AML-193 (cell line): ENCODE measurements at regions not wholly inside any gene's neighbourhood (a gene's known extent, or its start where the extent isn't known, plus 50 kb on each side); places are given as distances from the start of the nearest gene placed in this dataset.
"Not testable (repeated sequence)": the region's sequence is repeated elsewhere in the genome, so short reads cannot be mapped to it uniquely, and the experiment has no call there.

Experiments used
- DNase-seq, 2 experiments: peaks; one replicate each; lab custom pipeline; 2025; lab: John Stamatoyannopoulos, UW

GRCh38 chr6:63014290-63014689, 197.0 kb upstream of the FKBP1C start:
- DNase-seq, result no peak

DNA sequence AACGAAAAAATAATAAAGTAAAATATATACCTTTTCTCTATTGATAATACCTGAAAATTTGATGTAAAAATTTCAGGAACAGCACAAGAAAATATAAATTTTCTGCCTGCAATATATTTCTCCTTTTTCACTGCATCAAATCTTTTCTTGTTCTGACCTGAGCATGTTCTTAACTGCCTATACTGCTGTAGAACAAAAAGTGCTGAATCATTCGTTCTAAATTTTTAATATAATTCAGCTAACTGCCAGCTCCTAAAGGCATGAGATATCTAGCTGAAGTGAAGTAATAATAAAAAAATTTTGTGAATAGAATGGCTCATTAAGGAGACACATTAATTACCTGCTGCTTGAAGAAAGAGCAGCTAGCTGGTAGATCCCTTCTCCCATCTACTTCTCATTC, 188.6 kb upstream of the FKBP1C start:
- DNase-seq, result no peak

GRCh38 chr6:63023726-63024125, 187.5 kb upstream of the FKBP1C start:
- no peak for DNase-seq

- DNase-seq, result no peak
These were observed 162.1 kb upstream of the FKBP1C start for GRCh38 chr6:63049216-63049615.

DNA sequence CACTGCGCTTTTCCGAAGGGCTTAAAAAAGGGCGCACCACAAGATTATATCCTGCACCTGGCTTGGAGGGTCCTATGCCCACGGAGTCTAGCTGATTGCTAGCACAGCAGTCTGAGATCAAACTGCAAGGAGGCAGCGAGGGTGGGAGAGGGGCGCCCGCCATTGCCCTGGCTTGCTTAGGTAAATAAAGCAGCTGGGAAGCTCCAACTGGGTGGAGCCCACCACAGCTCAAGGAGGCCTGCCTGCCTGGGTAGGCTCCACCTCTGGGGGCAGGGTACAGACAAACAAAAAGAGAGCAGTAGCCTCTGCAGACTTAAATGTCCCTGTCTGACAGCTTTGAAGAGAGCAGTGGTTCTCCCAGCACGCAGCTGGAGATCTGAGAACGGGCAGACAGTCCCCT, 158.1 kb upstream of the FKBP1C start:
- DNase-seq, result not testable (repeated sequence)

DNA sequence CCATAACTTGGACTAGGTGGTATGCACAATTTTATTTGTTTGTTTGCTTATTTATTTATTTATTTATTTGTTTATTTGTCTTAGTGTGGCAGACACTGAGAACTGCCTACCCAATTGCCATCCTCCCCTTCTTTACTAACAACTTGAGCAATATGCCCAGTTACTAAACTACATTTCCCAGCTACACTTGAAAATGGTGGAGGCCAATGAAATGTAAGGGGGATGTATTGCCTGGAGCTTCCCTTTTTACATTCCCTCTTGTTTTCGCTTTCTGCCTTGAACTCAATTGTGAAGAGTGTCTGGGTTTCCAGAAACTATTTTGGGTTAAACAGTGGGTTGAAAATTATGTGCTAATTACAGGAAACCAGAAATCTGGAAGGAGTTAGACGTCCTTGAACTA, 152.7 kb upstream of the FKBP1C start:
- peak; percentile 64 to 76 for DNase-seq

GRCh38 chr6:63063631-63064271, 147.5 kb upstream of the FKBP1C start:
- no peak for DNase-seq

DNA sequence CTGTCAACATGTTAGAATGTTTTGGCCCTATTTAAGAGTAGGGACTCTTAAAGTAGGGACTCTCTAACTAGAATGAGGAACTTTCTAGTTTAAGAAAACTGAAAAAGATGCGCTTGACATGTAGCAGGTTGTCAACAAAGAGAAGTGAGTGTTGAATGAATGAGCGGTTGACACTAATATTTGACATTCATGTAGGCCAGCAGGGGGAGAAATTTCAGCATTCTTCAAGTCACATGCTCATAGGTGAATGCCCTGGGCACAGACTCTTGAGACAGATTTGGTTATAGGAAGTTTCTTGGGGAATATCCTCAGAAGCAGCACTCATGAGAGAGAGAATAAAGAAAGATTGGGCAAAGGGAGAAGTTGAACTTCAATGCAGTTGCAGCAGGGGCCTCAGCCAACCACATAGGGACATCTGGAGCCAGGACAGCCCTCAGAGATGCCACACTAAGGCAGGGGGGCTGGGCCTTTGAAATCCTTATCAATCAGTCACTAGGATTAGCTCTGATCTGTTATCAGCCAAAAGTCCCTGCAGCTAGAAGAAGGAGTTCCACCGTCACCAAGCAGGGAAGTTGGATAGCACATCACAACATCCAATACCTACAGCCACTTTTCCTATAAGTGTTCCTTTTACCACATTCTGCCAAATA, 145.1 kb upstream of the FKBP1C start:
- DNase-seq, result peak; percentile 30 to 51

DNA sequence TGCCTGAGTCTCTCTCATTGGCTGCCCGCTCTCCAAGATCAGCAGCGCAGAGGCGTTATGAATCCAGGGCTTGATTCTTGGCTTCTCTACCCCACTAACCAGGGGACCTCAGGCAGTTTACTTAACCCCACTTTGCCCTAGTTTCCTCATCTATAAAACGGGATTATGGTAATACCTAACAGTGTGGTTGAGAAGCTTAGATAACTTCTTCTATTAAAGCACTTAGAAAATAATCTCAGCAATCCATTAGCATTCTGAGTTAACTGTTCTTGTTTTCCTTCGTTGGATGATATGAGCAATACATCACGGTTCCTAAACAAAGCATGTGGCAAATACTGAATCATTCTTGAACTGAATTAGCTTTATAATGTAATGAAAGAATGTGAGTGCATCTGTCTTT, 116.3 kb upstream of the FKBP1C start:
- DNase-seq, result no peak

- DNase-seq, result no peak
These were observed 114.0 kb upstream of the FKBP1C start for GRCh38 chr6:63097222-63097621.

- no peak for DNase-seq
These were observed 112.5 kb upstream of the FKBP1C start for GRCh38 chr6:63098789-63099188.

- DNase-seq, result no peak
These were observed 111.4 kb upstream of the FKBP1C start for GRCh38 chr6:63099772-63100459.

DNA sequence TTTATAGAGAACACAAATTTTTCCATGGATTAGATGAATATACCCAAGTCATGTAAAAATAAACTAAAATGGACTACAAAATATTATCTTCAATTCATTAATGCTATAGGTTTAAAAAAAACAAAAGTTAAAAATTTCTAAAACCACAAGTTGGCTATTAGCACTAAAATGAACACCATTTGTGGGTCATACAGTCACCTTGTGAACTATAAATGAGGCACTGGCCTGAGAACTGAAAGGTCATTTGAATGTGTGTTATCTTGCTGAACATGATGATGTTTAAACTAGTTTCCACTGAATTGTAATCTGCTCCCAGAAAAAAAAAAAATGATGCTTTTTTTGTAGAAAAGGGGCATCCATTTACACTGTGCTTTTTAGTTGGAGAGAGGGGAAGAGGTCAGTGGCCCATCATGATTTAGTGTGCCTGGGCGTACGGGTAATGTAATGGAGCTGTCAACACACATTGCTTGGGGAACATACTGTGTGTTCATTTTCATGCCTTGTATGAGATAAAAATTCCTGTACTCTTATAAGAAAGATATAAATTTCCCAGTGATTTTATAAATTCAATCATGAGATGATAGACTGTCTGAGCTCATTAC, 96.6 kb upstream of the FKBP1C start:
- no peak for DNase-seq

- peak; percentile 17 to 19 for DNase-seq
These were observed 90.1 kb upstream of the FKBP1C start for GRCh38 chr6:63121166-63121565.

GRCh38 chr6:63140114-63140513, 71.2 kb upstream of the FKBP1C start:
- no peak for DNase-seq

DNA sequence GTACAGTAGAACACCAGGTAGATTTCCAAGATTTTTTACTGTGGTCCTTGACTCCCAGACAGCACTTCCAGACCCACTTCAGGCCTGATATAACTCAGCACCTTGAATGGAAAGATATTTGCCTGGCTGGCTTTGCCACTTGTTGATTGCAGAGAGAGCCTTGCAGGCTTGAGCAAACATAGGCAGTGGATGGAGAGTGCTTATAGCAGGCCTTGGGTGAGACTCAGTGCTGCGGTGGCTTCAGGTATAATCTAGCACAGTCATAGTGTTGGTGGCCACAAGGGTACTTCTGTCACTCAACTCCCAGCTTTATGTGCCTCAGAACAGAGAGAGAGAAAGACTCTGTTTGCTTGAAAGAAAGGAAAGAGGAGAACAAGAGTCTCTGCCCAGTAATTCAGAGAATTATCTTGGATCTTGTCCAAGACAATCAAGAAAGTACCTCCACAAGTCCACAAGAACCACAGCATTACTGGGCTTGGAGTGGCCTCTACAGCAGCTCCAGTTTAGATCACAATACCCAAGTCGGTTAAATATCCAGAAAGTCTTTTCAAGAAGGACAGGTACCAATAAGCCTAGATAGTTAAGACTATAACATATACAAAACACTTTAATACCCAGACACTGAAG, 70.5 kb upstream of the FKBP1C start:
- DNase-seq, result no peak

- DNase-seq, result no peak
These were observed 61.5 kb upstream of the FKBP1C start for GRCh38 chr6:63149730-63150129.

- DNase-seq, result no peak
These were observed 56.7 kb upstream of the FKBP1C start for GRCh38 chr6:63154535-63154934.
